ENCODE measurements at regions not wholly inside any gene's neighbourhood (a gene's known extent, or its start where the extent isn't known, plus 50 kb on each side); places are given as distances from the start of the nearest gene placed in this dataset.

- TF ChIP-seq CTCF (conservative IDR thresholded peaks at IDR 0.05; ENCODE audit: low read depth, low read length): no peak
- TF ChIP-seq EZH2 (IDR thresholded peaks at IDR 0.05; ENCODE audit: low read length, unreplicated experiment): no peak
Measured at GRCh38 chr22:48984639-48985038, 843.0 kb downstream of the BRD1 start.

All from PC-3 (cell line).